ENCODE measurements at regions not wholly inside any gene's neighbourhood (a gene's known extent, or its start where the extent isn't known, plus 50 kb on each side); places are given as distances from the start of the nearest gene placed in this dataset.
"Not testable (repeated sequence)": the region's sequence is repeated elsewhere in the genome, so short reads cannot be mapped to it uniquely, and the experiment has no call there.

DNA sequence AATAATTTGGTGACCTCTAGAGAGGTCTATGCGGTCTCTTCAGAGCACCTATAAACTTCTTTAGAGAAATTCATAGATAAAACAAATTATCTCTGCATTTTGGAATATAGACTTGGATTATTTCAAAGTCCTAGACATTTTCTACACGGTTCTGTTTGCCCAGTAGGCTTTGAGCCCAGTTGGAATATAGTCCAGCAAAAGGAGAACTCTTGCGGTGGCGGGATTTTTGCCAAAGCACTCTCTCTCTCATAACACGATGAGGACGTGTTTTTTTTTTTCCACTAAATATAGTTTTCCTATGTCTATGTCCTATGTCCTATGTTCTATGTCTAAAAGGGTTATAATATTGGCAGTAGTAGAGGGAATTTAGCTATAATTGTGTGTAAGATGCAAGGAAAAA lies 164.9 kb upstream of the AGR3 start:
- DNase-seq, result no peak

DNA sequence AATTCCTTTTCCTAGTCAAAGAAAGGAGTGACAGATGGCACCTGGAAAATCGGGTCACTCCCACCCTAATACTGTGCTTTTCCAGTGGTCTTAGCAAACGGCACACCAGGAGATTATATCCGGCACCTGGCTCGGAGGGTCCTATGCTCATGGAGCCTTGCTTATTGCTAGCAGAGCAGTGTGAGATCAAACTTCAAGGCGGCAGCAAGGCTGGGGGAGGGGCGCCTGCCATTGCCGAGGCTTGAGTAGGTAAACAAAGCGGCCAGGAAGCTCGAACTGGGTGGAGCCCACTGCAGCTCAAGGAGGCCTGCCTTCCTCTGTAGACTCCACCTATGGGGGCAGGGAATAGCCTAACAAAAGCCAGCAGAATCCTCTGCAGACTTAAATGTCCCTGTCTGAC lies 171.4 kb upstream of the AGR3 start:
- not testable (repeated sequence) for DNase-seq

DNA sequence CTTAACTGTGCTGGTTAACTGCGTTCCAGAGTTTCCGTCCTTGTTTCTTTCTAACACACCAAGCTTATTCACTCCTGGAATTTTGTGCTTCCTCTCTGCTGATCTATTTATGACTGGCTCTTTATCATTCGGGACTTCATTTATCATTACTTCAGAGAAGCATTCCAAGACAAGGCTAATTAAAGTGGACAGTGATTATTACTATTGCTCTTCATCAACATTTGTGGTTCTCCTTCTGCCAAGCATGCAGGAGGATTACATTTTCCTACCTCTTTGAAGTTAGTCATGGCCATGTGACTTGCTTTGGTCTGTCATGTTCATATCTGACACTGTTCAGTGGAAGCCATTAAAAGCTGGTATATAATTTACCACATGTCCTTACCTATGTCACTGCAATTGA lies 172.4 kb upstream of the AGR3 start:
- peak in 1 of 4 experiments; percentile 28 for DNase-seq

DNA sequence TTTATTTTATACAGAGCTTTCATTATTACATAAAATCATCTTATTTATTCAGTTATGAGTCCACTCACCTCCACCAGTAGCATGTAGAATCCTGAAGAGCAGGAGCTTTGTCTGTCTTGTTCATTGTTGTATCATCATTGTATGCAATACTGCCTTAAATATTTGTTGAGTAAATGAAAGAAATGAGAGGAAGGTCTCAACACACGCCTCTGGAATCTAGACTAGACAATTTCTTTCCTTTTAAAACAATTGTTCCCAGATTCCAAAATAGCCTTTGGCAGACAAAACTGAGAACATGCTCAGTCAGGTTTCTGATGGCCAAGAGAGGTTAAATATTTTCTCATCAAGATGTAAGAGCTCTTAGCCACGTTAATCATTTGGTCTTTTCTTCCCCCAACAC lies 173.1 kb upstream of the AGR3 start:
- no peak for DNase-seq

DNA sequence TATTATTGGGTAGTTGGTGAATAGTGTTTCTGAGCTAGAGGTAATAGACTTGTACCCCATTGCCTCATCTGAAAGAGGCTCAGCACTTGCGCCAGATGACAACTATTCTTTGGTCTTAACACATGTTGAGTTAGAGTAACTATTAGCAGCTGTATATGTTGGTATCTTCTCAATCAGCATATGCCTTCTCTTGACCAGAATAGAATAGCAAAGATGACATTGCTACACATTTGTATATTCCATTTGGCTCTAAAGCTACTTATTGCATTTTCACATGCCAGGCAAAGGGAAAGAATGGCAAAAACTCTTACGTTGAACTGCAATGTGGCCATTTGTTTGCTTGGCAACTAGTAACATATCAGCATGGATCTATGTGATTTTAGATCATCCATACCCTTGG lies 173.8 kb upstream of the AGR3 start:
- DNase-seq, result no peak

DNA sequence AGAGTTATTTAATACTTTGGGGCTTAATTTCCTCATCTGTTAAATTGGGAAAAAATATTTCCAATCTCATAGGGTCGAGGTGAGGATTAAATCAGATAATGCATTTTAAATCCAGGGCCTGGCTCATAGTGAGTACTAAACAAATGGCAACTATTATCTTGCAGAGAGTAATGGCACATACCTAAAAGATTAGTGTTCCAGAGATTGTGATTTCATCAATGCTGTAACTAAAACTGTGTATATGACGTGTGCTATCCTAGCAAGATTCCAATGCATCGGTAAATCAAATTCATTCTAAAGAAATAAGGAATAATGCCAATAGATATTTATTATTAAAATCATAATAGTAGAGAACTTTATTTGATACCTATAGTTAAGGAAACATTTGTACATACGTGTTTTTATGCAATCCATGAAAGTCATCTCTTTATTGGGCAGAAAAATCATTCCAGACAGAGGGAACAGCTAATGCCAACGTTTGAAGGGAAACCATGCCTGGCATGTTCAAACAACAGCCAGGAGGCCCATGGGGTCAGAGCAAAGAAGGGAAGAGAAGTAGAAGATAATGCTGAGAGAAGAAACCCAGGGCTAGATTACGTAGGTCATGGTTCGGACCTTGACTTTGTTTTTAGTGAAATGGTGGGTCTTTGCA lies 174.8 kb upstream of the AGR3 start:
- DNase-seq, result no peak

DNA sequence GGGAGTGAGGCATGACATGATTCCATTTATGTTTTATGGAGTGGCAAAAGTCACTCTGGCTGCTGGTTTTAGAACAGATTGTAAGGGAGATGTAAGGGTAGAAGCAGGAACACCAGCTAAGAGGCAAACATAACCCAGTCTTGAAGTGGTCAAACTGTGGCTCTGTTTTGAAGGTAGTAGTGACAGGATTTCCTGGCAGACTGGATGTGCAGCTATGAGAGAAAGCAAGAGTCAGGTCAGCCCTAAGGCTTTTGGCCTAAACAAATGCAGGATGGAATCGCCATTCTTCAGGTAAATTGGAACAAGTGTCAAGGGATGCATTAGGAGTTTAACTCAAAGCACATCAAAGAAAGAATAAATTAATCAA lies 175.3 kb upstream of the AGR3 start:
- no peak for DNase-seq

DNA sequence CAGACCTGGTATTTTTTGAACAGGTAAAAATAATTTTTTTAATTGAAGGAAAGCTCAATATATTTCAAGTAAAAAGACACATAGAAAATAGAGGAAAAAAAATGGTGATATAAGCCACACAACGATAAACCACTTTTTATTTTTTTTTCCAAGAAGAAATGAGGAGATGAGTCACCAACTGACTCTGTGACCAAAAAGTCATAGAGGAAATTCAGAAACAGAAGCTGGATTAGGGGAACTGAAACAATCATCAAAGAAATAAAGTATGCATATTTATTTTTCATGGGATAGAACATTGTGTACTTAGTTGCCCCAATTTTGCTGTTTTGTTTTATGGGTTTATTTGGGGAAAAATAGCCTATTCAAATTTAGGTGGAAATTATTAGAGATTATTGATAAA lies 176.8 kb upstream of the AGR3 start:
- DNase-seq, result peak; percentile 28 to 90 (median 69)

DNA sequence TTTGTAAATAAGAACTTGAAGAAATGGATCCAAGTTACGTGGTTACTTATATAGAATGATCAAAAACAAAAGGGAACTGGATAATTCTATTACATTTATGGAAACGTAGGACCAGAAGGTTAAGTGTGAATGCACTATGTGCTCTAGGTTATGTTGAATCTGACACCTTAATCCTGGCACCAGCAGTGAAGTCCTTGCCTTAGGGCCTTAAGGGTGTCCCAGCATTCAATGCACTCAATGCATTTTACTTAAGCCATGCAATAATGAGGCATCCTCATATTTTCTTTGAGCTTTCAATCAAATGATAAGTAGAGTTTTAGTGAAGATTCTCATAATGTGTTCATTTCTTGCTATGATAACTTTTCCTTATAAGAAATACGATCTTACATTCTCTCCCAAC lies 178.3 kb upstream of the AGR3 start:
- no peak for DNase-seq

DNA sequence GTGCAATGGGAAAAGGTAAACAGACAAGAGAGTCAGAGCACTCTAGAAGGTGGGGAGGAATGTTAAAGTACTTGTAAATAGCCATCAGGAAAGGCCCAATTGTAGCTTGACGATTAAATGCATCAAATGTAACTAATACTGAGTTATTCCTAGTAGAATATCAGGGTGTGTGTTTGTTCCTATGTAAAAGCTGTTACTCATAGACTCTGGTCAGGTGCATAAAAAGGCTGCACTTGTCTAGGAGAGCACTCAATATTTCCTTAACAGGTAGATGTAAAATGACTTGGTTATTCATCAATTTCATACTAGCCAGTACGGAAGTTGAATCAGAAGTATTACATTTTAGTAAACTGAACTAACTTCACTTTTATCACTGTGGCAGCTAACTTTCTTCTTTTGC lies 179.7 kb upstream of the AGR3 start:
- DNase-seq, result no peak

DNA sequence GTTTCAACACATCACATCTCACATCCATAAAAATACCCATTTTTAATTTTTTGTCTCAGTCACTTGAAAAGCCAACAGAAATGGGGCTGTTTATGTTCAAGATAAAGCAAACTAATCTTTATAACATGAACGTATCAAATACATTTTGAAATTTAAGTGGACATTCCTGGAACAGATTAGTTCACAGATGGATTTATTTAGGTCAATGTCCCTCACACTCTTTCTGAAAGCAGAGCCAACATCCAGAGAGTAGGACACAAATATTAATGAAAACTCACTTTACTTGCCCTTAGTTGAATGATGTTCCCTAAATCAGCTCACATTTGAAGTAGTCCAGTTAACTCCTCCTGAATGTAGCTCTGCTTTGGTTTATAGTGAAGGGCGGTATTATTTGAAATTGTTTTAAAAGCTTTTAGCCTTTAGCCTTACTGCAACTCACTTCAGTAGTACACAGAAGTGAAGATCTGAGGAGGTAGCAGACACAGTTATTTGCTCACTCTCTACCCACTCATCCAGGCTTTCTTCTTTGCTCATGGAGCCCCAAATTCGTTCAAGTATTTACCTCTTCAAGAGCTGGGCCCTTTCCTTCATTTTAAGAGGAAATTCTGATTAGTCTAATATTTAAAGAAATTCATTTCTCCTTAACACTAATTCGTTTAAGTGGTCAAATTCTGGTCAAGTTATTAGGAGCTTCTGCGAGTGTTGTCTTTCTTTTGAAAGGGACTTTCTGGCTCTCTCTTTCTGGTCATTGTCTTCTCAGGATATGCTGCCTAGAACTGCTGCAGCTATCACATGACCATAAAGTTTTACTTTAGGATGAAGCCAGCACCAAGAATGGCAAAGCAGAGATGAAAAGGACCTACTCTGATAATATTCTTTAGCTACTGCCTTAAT lies 180.6 kb upstream of the AGR3 start:
- no peak for DNase-seq

DNA sequence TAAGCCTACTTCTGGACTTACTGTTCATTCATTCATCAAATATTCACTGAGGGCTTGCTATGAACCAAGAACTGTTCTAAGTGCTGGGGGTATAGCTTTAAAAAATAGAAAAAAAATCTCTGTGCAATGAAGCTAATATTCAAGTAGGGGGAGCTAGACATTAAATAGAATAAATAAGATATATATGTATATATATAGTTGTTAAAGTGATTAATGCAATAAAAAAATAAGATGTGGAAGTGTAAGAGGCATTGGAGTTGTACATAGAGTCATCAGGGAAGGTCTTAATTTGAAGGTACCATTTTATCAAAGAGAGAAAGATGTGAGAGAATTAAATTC lies 181.2 kb upstream of the AGR3 start:
- peak in 2 of 4 experiments; percentile 25 to 41 for DNase-seq

DNA sequence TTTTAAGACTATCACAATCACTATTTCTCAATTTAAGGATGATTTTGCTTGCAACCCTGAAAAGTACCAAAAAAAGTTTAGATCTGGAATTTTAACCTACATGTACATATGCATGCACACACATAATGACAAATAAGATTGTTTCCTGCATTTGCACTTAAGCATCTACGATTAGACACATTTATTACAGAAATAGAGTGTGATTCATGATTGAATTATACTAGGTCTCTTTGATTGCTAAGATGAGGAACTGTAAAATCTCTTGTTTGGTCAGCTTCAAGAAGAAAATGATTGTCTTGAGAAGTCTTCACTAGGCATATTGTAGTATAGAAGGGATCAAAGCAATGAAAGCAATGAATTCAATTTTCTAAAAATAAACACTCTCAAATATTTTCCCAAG lies 185.9 kb upstream of the AGR3 start:
- DNase-seq, result peak in 2 of 4 experiments; percentile 24 to 44

DNA sequence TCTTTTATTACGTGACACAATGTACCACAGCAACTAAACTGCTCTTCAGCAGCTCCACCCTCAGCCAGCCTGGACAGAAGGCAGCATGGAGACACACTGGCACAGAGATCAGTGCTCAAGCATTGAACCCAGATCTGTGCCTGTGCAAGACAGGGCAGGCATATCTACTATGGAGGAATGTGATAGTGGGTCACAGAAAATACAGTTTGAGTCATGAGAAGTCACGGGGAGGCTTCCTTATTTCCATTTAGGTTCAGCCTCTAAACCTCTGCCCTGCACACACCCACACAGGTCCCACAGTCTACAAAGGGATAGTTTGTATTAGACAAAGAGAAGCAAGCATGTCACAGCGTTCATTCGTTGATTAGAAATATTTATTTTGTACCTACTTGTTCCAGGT lies 187.4 kb upstream of the AGR3 start:
- DNase-seq, result peak; percentile 74 to 89 (median 84)

DNA sequence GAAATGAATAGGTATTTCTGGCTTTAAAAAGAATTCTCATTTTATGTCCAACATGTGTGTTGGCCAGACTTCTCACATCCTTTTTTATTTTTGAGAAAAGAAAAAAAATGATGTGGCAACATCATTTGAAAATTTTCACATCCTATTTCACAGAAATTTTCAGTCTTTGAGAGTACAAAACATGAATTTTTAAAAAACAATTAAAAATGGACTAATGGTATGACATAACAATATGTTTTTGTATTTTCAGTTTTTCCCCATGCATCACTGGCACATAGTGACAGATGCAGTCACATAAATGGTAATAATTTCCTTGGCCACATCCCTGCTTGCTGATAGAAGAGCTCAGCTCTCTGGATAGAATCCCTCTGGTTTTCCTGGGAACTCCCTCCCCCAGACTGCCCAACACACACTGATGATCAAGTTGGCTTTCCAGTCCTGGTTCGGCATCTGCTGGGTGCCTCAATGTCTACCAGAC lies 188.5 kb upstream of the AGR3 start:
- DNase-seq, result peak in 2 of 4 experiments; percentile 45 to 52

DNA sequence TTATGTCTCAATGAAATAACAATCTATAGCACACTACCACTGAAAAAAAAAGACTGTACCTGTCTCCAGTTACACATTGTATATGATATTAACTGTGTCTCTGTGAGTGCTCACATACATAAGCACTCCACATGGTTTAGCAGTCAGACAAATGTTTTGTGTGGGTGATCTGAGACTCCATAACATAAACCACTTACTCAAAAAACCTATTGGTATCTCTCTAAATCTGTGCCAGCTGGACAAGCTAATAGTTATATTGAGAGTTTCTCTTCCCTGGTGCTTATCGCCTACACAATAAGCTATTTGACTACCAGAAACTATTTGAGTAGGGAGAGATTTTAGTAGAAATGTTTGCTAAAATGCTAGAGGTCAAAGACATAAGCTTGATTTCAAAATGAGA lies 190.1 kb upstream of the AGR3 start:
- no peak for DNase-seq

DNA sequence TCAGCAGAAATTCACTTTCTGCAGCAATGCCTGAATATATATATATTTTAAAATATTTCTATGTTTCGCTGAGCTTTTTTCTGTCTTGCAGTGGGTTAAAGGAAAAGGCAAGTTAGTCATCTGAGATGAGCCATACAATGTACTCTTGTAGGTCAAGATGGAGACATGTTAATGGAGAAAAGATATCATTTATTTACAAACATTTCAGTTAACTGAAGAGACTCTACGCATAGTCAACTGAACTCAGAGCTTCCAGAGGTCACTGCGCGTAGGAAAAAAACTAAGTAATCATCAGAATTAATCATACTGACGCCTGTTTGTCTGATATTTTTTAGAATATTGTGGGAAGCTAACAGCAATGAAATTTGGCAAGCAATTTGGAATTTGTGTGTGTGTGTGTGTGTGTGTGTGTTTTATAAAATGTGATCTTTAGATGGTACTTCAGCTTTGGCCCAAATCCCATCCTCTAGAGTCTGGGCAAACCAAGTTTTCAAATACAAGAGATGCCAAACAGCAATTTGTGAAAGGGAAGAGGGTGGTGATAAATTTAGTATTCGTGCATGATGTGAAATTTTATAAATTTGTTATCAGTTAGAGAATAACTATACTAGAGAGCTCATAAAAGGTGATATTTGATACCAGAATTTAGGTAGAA lies 193.9 kb upstream of the AGR3 start:
- DNase-seq, result no peak

DNA sequence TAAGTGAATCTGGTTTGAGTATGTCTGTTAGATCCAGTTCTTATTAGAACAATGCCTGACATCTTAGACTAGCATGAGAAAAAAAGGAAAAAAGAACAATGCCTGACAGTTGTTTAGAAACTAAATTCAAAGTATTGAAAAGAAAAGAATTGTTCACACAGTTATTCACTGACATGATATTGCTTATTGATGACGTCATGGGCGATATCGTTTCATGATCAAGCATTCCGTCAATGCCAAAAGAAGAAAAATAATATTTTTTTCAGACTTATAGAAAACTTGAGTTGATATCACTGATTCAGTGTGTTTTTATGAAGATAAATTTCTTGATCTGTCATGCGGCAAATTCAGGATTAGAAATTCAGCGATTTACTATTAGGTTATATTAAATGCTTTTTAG lies 196.5 kb upstream of the AGR3 start:
- no peak for DNase-seq

DNA sequence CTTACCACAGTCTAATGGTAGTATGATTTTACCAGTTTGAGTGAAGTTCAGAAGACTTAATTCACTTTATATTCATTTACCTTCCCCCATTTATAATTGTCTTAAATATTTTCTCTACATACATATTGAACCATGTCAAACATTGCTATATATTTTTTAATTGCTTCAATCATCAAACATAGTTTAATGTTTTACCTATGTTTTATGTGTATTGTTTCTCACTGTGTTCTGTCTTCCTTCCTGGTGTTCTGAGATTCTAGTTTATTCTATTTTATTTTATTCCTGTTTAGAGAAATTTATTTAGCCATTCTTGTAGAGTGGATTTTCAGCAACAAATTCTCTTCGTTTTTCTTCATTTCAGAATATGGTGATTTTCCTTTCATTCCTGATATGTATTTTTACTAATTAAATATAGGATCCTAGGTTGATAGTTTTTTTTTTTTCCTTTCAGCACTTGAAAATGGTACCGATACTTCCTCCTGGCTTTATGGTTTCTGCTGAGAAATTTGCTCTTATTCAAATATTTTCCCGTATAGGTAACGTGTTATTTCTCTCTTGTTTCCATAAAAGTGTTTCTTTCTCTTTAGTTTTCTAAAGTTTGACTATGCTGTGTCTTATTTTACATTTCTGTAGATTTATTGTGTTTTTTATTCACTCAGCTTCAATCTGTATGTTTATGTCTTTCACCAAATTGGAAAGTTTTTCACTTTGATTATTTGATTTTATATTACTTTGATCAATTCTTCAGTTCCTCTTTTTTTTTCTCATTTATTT lies 201.8 kb upstream of the AGR3 start:
- DNase-seq, result no peak

DNA sequence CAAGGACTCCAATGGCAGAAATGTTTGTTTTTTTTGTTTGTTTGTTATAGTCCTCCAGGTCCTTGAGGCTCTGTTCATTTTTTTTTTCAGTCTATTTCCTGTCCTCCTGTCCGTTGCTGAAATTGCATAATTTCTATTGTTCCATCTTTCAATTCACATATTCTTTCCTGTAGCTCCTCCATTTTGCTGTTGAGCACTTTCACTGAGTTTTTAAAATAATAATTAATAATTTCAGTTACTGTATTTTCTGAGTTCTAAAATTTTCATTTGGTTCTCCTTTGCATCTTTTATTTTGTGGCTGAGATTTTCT lies 202.3 kb upstream of the AGR3 start:
- no peak for DNase-seq

DNA sequence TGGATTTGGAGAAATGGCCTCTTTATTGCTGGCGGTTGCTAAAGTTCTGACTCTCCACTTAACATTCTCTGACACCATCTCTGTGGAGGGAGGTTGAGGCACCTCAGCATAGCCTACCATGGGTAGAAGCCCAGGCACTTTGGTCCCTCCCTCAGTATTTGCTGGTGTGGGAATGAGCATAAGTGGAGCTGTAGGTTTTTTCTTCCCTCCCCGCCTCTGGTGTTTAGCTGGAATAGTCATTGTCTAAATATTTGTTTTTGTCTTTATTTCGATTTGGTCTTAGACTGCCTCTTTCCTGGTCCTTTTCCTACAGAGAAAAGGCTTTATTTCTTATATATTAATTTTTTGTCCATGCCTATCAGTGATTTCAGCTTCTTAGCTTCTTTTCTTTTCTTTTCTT lies 203.4 kb upstream of the AGR3 start:
- no peak for DNase-seq

DNA sequence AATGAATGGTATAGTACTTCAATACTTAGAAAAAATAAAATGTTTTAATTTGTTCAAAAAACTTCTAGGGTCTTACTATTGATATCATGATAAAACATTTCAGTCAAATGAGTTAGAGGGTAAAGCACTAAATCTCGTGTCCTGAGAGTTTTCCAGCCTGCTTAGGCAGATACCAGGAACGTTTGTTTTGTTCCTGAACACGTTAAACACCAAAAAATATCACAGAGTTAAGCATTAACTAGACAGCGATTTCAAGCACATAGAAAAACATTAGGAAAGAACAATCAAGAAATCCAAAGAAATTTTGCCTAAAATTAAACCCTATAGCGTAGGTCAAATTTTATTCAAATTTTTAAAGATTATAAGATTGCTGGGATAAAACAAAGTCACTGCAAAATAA lies 204.6 kb upstream of the AGR3 start:
- no peak for DNase-seq

DNA sequence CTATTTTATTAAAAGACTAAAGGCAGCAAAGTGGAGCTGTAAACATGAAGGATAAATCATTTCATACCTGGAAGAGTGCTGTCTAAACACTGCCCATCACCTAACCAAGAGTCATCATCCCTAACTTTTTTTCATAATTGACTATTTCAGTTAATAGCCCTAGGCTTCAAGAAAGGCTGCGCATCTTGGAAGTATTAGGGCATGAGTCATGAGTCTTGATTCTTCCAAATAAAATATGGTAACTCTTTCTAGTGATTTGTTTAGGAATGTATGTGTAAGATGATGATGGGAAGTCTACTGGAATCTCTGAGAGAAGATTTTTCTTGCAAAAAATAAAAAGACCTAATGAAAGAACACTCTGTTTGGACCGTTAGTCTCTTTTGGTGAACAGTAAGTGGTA lies 207.7 kb upstream of the AHR start:
- no peak for DNase-seq
